Upper lobe of left lung (tissue), 6 donors: ENCODE measurements at regions not wholly inside any gene's neighbourhood (a gene's known extent, or its start where the extent isn't known, plus 50 kb on each side); places are given as distances from the start of the nearest gene placed in this dataset.
A peak's percentile ranks its signal among the peaks of the same experiment; 100 is the strongest.
"Not testable (repeated sequence)": the region's sequence is repeated elsewhere in the genome, so short reads cannot be mapped to it uniquely, and the experiment has no call there.

Experiments used
- ATAC-seq, 2 donors: fragments of 200-7000 bp; cut with Tn5 transposase; one replicate each; pipeline ENCODE4 v1.9.1; 2022; ENCODE audit warnings: mild to moderate bottlenecking in 2 of 2, moderate library complexity in 2 of 2; ENCODE audit not compliant: low FRiP score in 2 of 2
- DNase-seq, 2 donors: peaks; one replicate each; pipeline ENCODE4 v3.0.0-alpha.2; 2019 to 2020
- H3K27ac ChIP-seq, 4 donors: fragments of 200-600 bp; sonication (generic); one replicate each; pipeline ENCODE4 v1.5.1; 2016 to 2019
- H3K27me3 ChIP-seq, 4 donors: fragments of 200-600 bp; sonication (generic); one replicate each; pipeline ENCODE4 v1.5.1; 2017 to 2019
- H3K36me3 ChIP-seq, 4 donors: fragments of 200-600 bp; sonication (generic); one replicate each; pipeline ENCODE4 v1.5.1; 2016 to 2019
- H3K4me1 ChIP-seq, 4 donors: fragments of 200-600 bp; sonication (generic); one replicate each; pipeline ENCODE4 v1.5.1; 2018 to 2019
- H3K4me3 ChIP-seq, 4 donors: fragments of 200-600 bp; sonication (generic); one replicate each; pipeline ENCODE4 v1.5.1; 2017 to 2019; ENCODE audit warnings: mild to moderate bottlenecking in 2 of 4, moderate library complexity in 1 of 4
- H3K9me3 ChIP-seq, 4 donors: fragments of 200-600 bp; sonication (generic); one replicate each; pipeline ENCODE4 v1.5.1; 2018 to 2019
- CTCF ChIP-seq, 6 experiments: fragments of 450-650 bp in 4 of 6; fragments of 200-600 bp in 2 of 6; sonication (generic) in 2 of 6; IDR thresholded peaks; one replicate each; pipeline ENCODE4 v1.5.1; 2016 to 2019; ENCODE audit warnings: antibody characterized with exemption in 6 of 6
- EP300 ChIP-seq, 4 donors: sonication (generic); formaldehyde crosslinking; IDR thresholded peaks; one replicate each; pipeline ENCODE4 v1.5.1; 2017; ENCODE audit warnings: antibody characterized with exemption in 4 of 4, control low read depth in 2 of 4
- POLR2A ChIP-seq, 4 donors: fragments of 450-650 bp; IDR thresholded peaks; one replicate each; pipeline ENCODE4 v1.5.1; 2016 to 2017; ENCODE audit warnings: antibody characterized with exemption in 4 of 4, mild to moderate bottlenecking in 2 of 4
- POLR2AphosphoS5 ChIP-seq, 2 donors: sonication (generic); formaldehyde crosslinking; IDR thresholded peaks; one replicate each; pipeline ENCODE4 v1.5.1; 2017; ENCODE audit warnings: antibody characterized with exemption in 2 of 2
- WGBS, 2 donors: methylation state at CpG; one replicate each; pipeline ENCODE4 v1.1.5; 2017 to 2018; 5-methylcytosine and 5-hydroxymethylcytosine counted together
- donor health status: DM: no; HTN: no; CAD: no; lungs with moderate emphysema.
- donor health status: DM: no; HTN: yes; CAD: no; lungs with severe emphysema.

- no peak for DNase-seq
- ATAC-seq, result no peak
- no peaks in the 10 kb centered on the region for H3K27me3 ChIP-seq
- no peaks in the 10 kb centered on the region for H3K36me3 ChIP-seq
- H3K4me3 ChIP-seq, result no peak overlapping the region
- 74 to 80% methylated on average over 5 of the region's 5 CpGs for WGBS, 2 donors
- no peaks in the 10 kb centered on the region for H3K9me3 ChIP-seq
- no peaks in the 10 kb centered on the region for H3K4me1 ChIP-seq
- TF ChIP-seq POLR2AphosphoS5 (IDR thresholded peaks at IDR 0.05) (no peak), EP300 (IDR thresholded peaks at IDR 0.05) (no peak), POLR2A (IDR thresholded peaks at IDR 0.05) (no peak), CTCF (IDR thresholded peaks at IDR 0.05) (no peak)
- peak overlapping the region in 1 of 4 donors; percentile 42 for H3K27ac ChIP-seq
Measured at GRCh38 chr6:134752445-134752844, 197.5 kb downstream of the ALDH8A1 start.

- no peaks in the 10 kb centered on the region for H3K4me1 ChIP-seq
- TF ChIP-seq EP300 (IDR thresholded peaks at IDR 0.05) (no peak), POLR2A (IDR thresholded peaks at IDR 0.05) (no peak), CTCF (IDR thresholded peaks at IDR 0.05) (no peak), POLR2AphosphoS5 (IDR thresholded peaks at IDR 0.05) (no peak)
- no peaks in the 10 kb centered on the region for H3K9me3 ChIP-seq
- no peaks in the 10 kb centered on the region for H3K27me3 ChIP-seq
- no peak for DNase-seq
- no peak overlapping the region for H3K4me3 ChIP-seq
- no peak for ATAC-seq
- no peak overlapping the region for H3K27ac ChIP-seq
- H3K36me3 ChIP-seq, result no peaks in the 10 kb centered on the region
Measured at GRCh38 chr6:134750669-134751068, 199.2 kb downstream of the ALDH8A1 start.

GRCh38 chr6:134748484-134748883 is 201.4 kb downstream of the ALDH8A1 start:
- Histone ChIP-seq H3K4me3 (no peak overlapping the region), H3K27me3 (no peaks in the 10 kb centered on the region), H3K36me3 (no peaks in the 10 kb centered on the region), H3K27ac (no peak overlapping the region), H3K9me3 (no peaks in the 10 kb centered on the region), H3K4me1 (no peaks in the 10 kb centered on the region)
- TF ChIP-seq POLR2AphosphoS5 (IDR thresholded peaks at IDR 0.05), result no peak
- no peak for TF ChIP-seq POLR2A (IDR thresholded peaks at IDR 0.05)
- no peak for TF ChIP-seq CTCF (IDR thresholded peaks at IDR 0.05)
- TF ChIP-seq EP300 (IDR thresholded peaks at IDR 0.05), result no peak
- DNase-seq, result no peak
- WGBS, 2 donors, result 69 to 77% methylated on average over 3 of the region's 3 CpGs
- no peak for ATAC-seq

- 88 to 89% methylated on average over 2 of the region's 2 CpGs for WGBS, 2 donors
- not testable (repeated sequence) for DNase-seq, H3K4me1 ChIP-seq, ATAC-seq, H3K27me3 ChIP-seq, H3K4me3 ChIP-seq, H3K36me3 ChIP-seq, H3K27ac ChIP-seq, H3K9me3 ChIP-seq
Measured at GRCh38 chr6:134747197-134747596, 202.7 kb downstream of the ALDH8A1 start.

- H3K27ac ChIP-seq, result no peak overlapping the region
- peaks cover 0 to 3% (median under 1%) of the 10 kb centered on the region in 4 donors for H3K4me1 ChIP-seq
- no peak for TF ChIP-seq CTCF (IDR thresholded peaks at IDR 0.05)
- TF ChIP-seq POLR2A (IDR thresholded peaks at IDR 0.05), result no peak
- no peak for TF ChIP-seq POLR2AphosphoS5 (IDR thresholded peaks at IDR 0.05)
- no peak for TF ChIP-seq EP300 (IDR thresholded peaks at IDR 0.05)
- H3K4me3 ChIP-seq, result no peak overlapping the region
- WGBS, 2 donors, result 90 to 93% methylated on average over 2 of the region's 2 CpGs
- no peak for ATAC-seq
- no peaks in the 10 kb centered on the region for H3K27me3 ChIP-seq
- no peak for DNase-seq
- no peaks in the 10 kb centered on the region for H3K36me3 ChIP-seq
- H3K9me3 ChIP-seq, result no peaks in the 10 kb centered on the region
Measured at GRCh38 chr6:134746140-134746539, 203.8 kb downstream of the ALDH8A1 start.

GRCh38 chr6:134745192-134745591 is 204.7 kb downstream of the ALDH8A1 start:
- not testable (repeated sequence) for H3K4me3 ChIP-seq, ATAC-seq, H3K27ac ChIP-seq, H3K36me3 ChIP-seq, H3K27me3 ChIP-seq, H3K9me3 ChIP-seq, DNase-seq
- peaks cover 0 to 11% (median 3%) of the 10 kb centered on the region in 4 donors for H3K4me1 ChIP-seq
- WGBS, 2 donors, result 92 to 93% methylated on average over 8 of the region's 8 CpGs
